DOHH2 (cell line): ENCODE measurements at regions not wholly inside any gene's neighbourhood (a gene's known extent, or its start where the extent isn't known, plus 50 kb on each side); places are given as distances from the start of the nearest gene placed in this dataset.

Experiments used
- H3F3A ChIP-seq: fragments of 200-600 bp; sonication (generic), shearing (Covaris generic); 2 replicates; pipeline ENCODE4 v1.6.0; 2016; ENCODE audit warnings: antibody characterized with exemption, mild to moderate bottlenecking; ENCODE audit not compliant: control insufficient read depth, insufficient read depth
- H3K27ac ChIP-seq: fragments of 200-600 bp; sonication (generic); 2 replicates; pipeline ENCODE4 v1.5.1; 2014; ENCODE audit warnings: low read depth, mild to moderate bottlenecking, low read length, moderate library complexity
- H3K27me3 ChIP-seq: fragments of 200-600 bp; sonication (generic); 2 replicates; pipeline ENCODE4 v1.6.1; 2014; ENCODE audit warnings: mild to moderate bottlenecking, low read length, mixed read lengths; ENCODE audit not compliant: control insufficient read depth
- H3K36me3 ChIP-seq: fragments of 200-600 bp; sonication (generic); 2 replicates; pipeline ENCODE4 v1.6.1; 2014; ENCODE audit warnings: mild to moderate bottlenecking, low read length, moderate library complexity, mixed read lengths; ENCODE audit not compliant: control insufficient read depth
- H3K4me1 ChIP-seq: fragments of 200-600 bp; sonication (generic); 2 replicates; pipeline ENCODE4 v1.6.1; 2014; ENCODE audit warnings: mild to moderate bottlenecking, low read length, mixed read lengths; ENCODE audit not compliant: control insufficient read depth
- H3K4me2 ChIP-seq: fragments of 200-600 bp; sonication (generic); 2 replicates; pipeline ENCODE4 v1.6.0; 2014; ENCODE audit warnings: mild to moderate bottlenecking, low read length, moderate library complexity
- H3K4me3 ChIP-seq: fragments of 200-600 bp; sonication (generic); 2 replicates; pipeline ENCODE4 v1.5.1; 2014; ENCODE audit warnings: mild to moderate bottlenecking, low read length, mixed read lengths
- H3K79me2 ChIP-seq: fragments of 200-600 bp; sonication (generic); 2 replicates; pipeline ENCODE4 v1.6.1; 2014; ENCODE audit warnings: mild to moderate bottlenecking, low read length, mixed read lengths; ENCODE audit not compliant: control insufficient read depth
- H3K9me2 ChIP-seq: fragments of 200-600 bp; sonication (generic); replicated peaks from 2 replicates; pipeline ENCODE4 v1.6.1; 2014; ENCODE audit warnings: mild to moderate bottlenecking, low read length, mixed read lengths; ENCODE audit not compliant: control insufficient read depth
- H3K9me3 ChIP-seq: fragments of 200-600 bp; sonication (generic); 2 replicates; pipeline ENCODE4 v1.6.1; 2014; ENCODE audit warnings: antibody characterized with exemption, low read length, mixed read lengths; ENCODE audit not compliant: control insufficient read depth, insufficient read depth
- H4K20me1 ChIP-seq: fragments of 200-600 bp; sonication (generic); 2 replicates; pipeline ENCODE4 v1.6.0; 2014; ENCODE audit warnings: low read depth, mild to moderate bottlenecking, antibody characterized with exemption, low read length, moderate library complexity; ENCODE audit not compliant: control insufficient read depth, insufficient read depth
- EZH2phosphoT487 ChIP-seq: fragments of 200-600 bp; sonication (generic); IDR thresholded peaks from 2 replicates; pipeline ENCODE4 v1.6.1; 2017; ENCODE audit warnings: borderline replicate concordance, mild to moderate bottlenecking, antibody characterized with exemption, low read length, moderate library complexity, mixed read lengths
- TF ChIP-seq, protein P1 (sequence below): fragments of 200-600 bp; sonication (generic); IDR thresholded peaks from one replicate; pipeline ENCODE4 v1.5.1; 2014; ENCODE audit warnings: antibody characterized with exemption, mild to moderate bottlenecking, low read depth, low read length; ENCODE audit not compliant: poor library complexity, severe bottlenecking

DNA sequence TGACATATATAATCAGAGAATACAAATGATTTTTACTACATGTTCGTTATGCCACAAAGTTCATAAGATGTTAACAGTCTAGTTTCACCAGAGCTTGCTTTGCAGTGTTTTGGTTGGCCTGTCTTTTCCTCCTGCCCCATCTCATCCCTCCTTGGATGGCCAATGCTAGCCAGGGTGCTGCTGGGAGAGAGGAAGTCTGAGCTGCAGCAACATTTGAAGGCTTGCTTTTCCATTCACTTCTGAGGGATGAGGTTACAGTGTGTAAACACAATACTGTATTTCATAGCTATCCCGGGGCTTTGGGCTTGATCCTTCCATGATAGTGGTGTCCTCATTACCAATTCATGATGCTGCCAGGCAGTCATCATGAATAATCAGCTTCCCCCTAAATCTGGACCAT lies 170.5 kb downstream of the RAB11FIP2 start:
- Histone ChIP-seq H3K4me2 (no peak overlapping the region), H3F3A (no peaks in the 10 kb centered on the region), H3K79me2 (no peaks in the 10 kb centered on the region), H4K20me1 (no peaks in the 10 kb centered on the region), H3K4me1 (no peaks in the 10 kb centered on the region), H3K9me2 (no peaks in the 10 kb centered on the region), H3K27me3 (no peaks in the 10 kb centered on the region), H3K36me3 (no peaks in the 10 kb centered on the region), H3K9me3 (no peaks in the 10 kb centered on the region), H3K27ac (no peak overlapping the region), H3K4me3 (no peak overlapping the region)
- TF ChIP-seq, protein P1, sequence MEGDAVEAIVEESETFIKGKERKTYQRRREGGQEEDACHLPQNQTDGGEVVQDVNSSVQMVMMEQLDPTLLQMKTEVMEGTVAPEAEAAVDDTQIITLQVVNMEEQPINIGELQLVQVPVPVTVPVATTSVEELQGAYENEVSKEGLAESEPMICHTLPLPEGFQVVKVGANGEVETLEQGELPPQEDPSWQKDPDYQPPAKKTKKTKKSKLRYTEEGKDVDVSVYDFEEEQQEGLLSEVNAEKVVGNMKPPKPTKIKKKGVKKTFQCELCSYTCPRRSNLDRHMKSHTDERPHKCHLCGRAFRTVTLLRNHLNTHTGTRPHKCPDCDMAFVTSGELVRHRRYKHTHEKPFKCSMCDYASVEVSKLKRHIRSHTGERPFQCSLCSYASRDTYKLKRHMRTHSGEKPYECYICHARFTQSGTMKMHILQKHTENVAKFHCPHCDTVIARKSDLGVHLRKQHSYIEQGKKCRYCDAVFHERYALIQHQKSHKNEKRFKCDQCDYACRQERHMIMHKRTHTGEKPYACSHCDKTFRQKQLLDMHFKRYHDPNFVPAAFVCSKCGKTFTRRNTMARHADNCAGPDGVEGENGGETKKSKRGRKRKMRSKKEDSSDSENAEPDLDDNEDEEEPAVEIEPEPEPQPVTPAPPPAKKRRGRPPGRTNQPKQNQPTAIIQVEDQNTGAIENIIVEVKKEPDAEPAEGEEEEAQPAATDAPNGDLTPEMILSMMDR: no peak
- TF ChIP-seq EZH2phosphoT487: no peak

- no peaks in the 10 kb centered on the region for H3F3A ChIP-seq
- no peaks in the 10 kb centered on the region for H3K9me2 ChIP-seq
- no peak overlapping the region for H3K27ac ChIP-seq
- no peaks in the 10 kb centered on the region for H3K9me3 ChIP-seq
- H3K36me3 ChIP-seq: no peaks in the 10 kb centered on the region
- no peak overlapping the region for H3K4me3 ChIP-seq
- H3K4me1 ChIP-seq: no peaks in the 10 kb centered on the region
- no peaks in the 10 kb centered on the region for H3K79me2 ChIP-seq
- no peaks in the 10 kb centered on the region for H3K27me3 ChIP-seq
- no peaks in the 10 kb centered on the region for H4K20me1 ChIP-seq
- H3K4me2 ChIP-seq: no peak overlapping the region
- TF ChIP-seq EZH2phosphoT487: no peak
- TF ChIP-seq, protein P1: no peak
Observed at GRCh38 chr10:117878626-117879025, 168.1 kb downstream of the RAB11FIP2 start.

GRCh38 chr10:117884093-117884492 lies 162.6 kb downstream of the RAB11FIP2 start:
- Histone ChIP-seq H3K9me2 (no peaks in the 10 kb centered on the region), H3K27me3 (no peaks in the 10 kb centered on the region), H3F3A (no peaks in the 10 kb centered on the region), H3K4me3 (no peak overlapping the region), H3K4me1 (no peaks in the 10 kb centered on the region), H3K9me3 (no peaks in the 10 kb centered on the region), H4K20me1 (no peaks in the 10 kb centered on the region), H3K79me2 (no peaks in the 10 kb centered on the region), H3K27ac (no peak overlapping the region), H3K36me3 (no peaks in the 10 kb centered on the region), H3K4me2 (no peak overlapping the region)
- TF ChIP-seq EZH2phosphoT487: no peak
- TF ChIP-seq, protein P1: no peak

DNA sequence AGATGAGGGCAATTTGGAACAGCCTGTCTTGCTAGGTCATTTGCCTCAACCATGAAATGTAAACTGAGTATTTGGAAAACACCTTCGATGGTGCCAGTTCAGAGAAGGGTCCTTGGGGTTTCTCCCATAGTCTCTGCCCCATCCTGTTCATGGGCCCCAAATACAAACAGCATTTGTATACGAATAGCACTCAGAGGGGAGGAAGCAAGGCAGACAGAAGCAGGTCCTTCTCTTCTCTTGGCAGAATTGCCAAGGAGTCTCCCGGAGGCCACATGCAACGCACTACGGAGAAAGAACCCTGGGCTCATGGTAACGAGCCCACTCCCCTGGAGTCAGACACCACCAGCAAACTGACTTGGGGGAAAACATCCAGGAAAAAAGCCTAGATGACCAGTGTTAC lies 162.1 kb downstream of the RAB11FIP2 start:
- Histone ChIP-seq H3K4me1 (no peaks in the 10 kb centered on the region), H3F3A (no peaks in the 10 kb centered on the region), H3K4me3 (no peak overlapping the region), H3K79me2 (no peaks in the 10 kb centered on the region), H3K36me3 (no peaks in the 10 kb centered on the region), H4K20me1 (no peaks in the 10 kb centered on the region), H3K9me2 (no peaks in the 10 kb centered on the region), H3K4me2 (no peak overlapping the region), H3K27ac (no peak overlapping the region), H3K27me3 (no peaks in the 10 kb centered on the region), H3K9me3 (no peaks in the 10 kb centered on the region)
- TF ChIP-seq, protein P1: no peak
- TF ChIP-seq EZH2phosphoT487: no peak
